Uterus (tissue), 3 donors: ENCODE measurements at regions not wholly inside any gene's neighbourhood (a gene's known extent, or its start where the extent isn't known, plus 50 kb on each side); places are given as distances from the start of the nearest gene placed in this dataset.
"Not testable (repeated sequence)": the region's sequence is repeated elsewhere in the genome, so short reads cannot be mapped to it uniquely, and the experiment has no call there.

Experiments
- DNase-seq, 2 donors: peaks; one replicate each; pipeline ENCODE4 v3.0.0-alpha.2; 2019 to 2020
- H3K27ac ChIP-seq, 2 donors: fragments of 200-600 bp; sonication (generic); 1 replicate in 1 of 2; 2 replicates in 1 of 2; pipeline ENCODE4 v1.5.1; 2016 to 2018
- H3K27me3 ChIP-seq, 2 donors: fragments of 200-600 bp; sonication (generic); one replicate each; pipeline ENCODE4 v1.5.1; 2018 to 2019; ENCODE audit warnings: control low read depth in 1 of 2
- H3K36me3 ChIP-seq, 2 donors: fragments of 200-600 bp; sonication (generic); one replicate each; pipeline ENCODE4 v1.5.1; 2019; ENCODE audit warnings: control low read depth in 1 of 2
- H3K4me1 ChIP-seq, 2 donors: fragments of 200-600 bp; sonication (generic); one replicate each; pipeline ENCODE4 v1.5.1; 2018 to 2019; ENCODE audit warnings: control low read depth in 1 of 2
- H3K4me3 ChIP-seq, 2 donors: fragments of 200-600 bp; sonication (generic); 1 replicate in 1 of 2; 2 replicates in 1 of 2; pipeline ENCODE4 v1.5.1; 2018 to 2019; ENCODE audit warnings: mild to moderate bottlenecking in 1 of 2
- H3K9me3 ChIP-seq, 2 donors: fragments of 200-600 bp; sonication (generic); one replicate each; pipeline ENCODE4 v1.5.1; 2019; ENCODE audit warnings: control low read depth in 1 of 2
- POLR2A ChIP-seq, 2 donors: fragments of 450-650 bp; IDR thresholded peaks; one replicate each; pipeline ENCODE4 v1.6.1; 2016; ENCODE audit warnings: antibody characterized with exemption in 2 of 2, mild to moderate bottlenecking in 1 of 2, moderate library complexity in 1 of 2
- intact Hi-C: fragments of 100-400 bp; cut with DNase I; formaldehyde crosslinking; loops from one replicate; pipeline ENCODE4 v1.15.1; 2023; ENCODE audit warnings: low total_unique reads
- TF ChIP-seq, protein P1 (sequence below), 4 experiments: fragments of 200-600 bp in 2 of 4; fragments of 450-650 bp in 2 of 4; sonication (generic) in 2 of 4; IDR thresholded peaks; one replicate each; pipeline ENCODE4 v1.5.1; 2016 to 2019; ENCODE audit warnings: antibody characterized with exemption in 4 of 4, mild to moderate bottlenecking in 2 of 4, moderate library complexity in 1 of 4
- donor health status: DM: yes; HTN: yes; CAD: no.

DNA sequence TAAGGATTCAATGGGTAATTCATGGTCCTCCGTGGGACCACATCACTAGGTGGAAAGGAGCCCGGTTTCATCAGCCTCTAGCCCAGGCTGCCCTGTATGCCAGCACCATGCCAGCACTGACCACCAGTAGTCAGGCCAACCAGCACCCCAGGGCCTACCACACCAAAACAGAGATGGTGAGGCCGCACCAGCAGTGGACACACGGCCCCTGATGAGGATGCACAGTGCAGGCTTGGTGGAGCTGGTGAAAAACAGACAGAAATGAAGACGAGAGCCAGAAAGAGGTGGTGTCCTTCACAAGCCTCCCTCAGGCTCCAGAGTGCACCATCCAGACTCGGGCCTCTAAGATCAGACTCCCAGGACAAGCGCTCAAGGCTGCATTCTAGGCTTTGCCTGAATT lies 128.2 kb downstream of the MED10 start:
- no peak overlapping the region for H3K4me3 ChIP-seq
- H3K36me3 ChIP-seq = no peaks in the 10 kb centered on the region
- no peak overlapping the region for H3K27ac ChIP-seq
- H3K27me3 ChIP-seq = no peaks in the 10 kb centered on the region
- no peaks in the 10 kb centered on the region for H3K4me1 ChIP-seq
- DNase-seq = no peak
- H3K9me3 ChIP-seq = no peaks in the 10 kb centered on the region
- no peak for TF ChIP-seq POLR2A (IDR thresholded peaks at IDR 0.05)
- TF ChIP-seq, protein P1, sequence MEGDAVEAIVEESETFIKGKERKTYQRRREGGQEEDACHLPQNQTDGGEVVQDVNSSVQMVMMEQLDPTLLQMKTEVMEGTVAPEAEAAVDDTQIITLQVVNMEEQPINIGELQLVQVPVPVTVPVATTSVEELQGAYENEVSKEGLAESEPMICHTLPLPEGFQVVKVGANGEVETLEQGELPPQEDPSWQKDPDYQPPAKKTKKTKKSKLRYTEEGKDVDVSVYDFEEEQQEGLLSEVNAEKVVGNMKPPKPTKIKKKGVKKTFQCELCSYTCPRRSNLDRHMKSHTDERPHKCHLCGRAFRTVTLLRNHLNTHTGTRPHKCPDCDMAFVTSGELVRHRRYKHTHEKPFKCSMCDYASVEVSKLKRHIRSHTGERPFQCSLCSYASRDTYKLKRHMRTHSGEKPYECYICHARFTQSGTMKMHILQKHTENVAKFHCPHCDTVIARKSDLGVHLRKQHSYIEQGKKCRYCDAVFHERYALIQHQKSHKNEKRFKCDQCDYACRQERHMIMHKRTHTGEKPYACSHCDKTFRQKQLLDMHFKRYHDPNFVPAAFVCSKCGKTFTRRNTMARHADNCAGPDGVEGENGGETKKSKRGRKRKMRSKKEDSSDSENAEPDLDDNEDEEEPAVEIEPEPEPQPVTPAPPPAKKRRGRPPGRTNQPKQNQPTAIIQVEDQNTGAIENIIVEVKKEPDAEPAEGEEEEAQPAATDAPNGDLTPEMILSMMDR (IDR thresholded peaks at IDR 0.05) = no peak
- intact Hi-C loops = no loop called here

DNA sequence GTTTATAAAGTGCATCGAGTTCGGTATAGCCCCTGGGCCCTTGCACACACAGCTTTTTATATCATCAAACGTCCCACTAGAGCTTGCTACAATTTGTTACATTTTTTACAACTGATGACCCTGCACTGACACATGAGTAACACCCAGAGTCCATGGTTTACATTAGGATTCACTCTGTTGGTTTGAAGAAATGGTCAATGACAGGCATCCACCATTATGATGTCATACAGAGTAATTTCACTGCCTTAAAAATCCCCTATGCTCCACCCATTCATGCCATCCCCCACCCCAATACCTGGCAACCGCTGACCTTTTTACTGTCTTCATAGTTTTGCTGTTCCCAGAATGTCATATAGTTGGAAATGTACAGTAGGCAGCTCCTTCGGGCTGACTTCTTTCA lies 130.2 kb downstream of the MED10 start:
- no peaks in the 10 kb centered on the region for H3K36me3 ChIP-seq
- no peaks in the 10 kb centered on the region for H3K27me3 ChIP-seq
- no peak for DNase-seq
- no peaks in the 10 kb centered on the region for H3K9me3 ChIP-seq
- TF ChIP-seq POLR2A (IDR thresholded peaks at IDR 0.05) = no peak
- TF ChIP-seq, protein P1 (IDR thresholded peaks at IDR 0.05) = no peak
- no peak overlapping the region for H3K4me3 ChIP-seq
- intact Hi-C loops = no loop called here
- H3K27ac ChIP-seq = no peak overlapping the region
- H3K4me1 ChIP-seq = no peaks in the 10 kb centered on the region

DNA sequence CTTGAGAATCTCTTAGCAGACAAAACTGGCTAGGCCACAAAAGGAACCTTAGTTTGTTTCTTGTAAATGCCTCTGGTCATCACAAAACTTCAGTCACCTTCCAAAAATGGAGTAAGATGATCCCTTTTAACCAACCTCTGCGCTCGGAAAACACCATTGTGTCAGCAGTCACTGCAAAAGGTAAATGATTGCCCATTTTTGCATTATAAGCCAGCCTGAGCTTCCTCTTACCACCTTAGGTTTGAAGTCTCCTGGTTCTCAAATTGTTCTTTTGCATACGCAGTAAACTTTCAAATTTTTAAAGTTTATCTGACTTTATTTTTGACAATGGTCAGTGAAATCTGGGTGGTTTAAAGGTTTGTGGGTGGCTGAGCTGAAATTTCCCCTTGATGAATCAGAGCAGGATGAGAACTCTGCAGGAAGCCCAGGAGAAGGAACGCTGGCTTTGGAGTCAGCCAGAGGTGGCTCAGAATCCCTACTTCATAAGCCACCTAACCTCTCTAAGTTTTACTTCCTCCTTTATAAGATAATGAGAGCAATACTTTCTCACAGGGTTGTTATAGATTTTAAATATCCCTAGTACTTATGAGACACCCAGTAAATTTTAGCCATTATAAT lies 131.4 kb downstream of the MED10 start:
- TF ChIP-seq, protein P1 (IDR thresholded peaks at IDR 0.05) = no peak
- no peak for TF ChIP-seq POLR2A (IDR thresholded peaks at IDR 0.05)
- H3K36me3 ChIP-seq = no peaks in the 10 kb centered on the region
- intact Hi-C loops = no loop called here
- H3K4me1 ChIP-seq = no peaks in the 10 kb centered on the region
- no peaks in the 10 kb centered on the region for H3K9me3 ChIP-seq
- no peak for DNase-seq
- no peak overlapping the region for H3K4me3 ChIP-seq
- H3K27ac ChIP-seq = no peak overlapping the region
- H3K27me3 ChIP-seq = no peaks in the 10 kb centered on the region

DNA sequence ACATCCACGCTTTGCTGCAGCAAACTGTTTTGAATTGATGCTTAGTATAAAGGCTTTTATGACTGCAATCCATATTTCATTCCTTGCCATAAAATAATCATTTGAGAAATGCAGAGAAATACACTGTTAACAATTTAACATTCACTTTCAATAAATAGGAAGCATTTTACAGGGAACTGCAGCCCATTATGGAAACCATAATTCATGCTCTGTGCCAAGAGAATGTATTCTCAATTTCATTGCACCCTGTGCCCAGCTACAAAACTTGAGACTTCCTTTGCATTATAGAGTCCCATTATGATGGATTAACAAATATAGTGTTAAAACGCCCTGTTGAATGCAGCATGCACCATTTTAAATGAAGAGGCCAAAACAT lies 134.0 kb downstream of the MED10 start:
- no peak for DNase-seq
- H3K9me3 ChIP-seq = no peaks in the 10 kb centered on the region
- H3K36me3 ChIP-seq = no peaks in the 10 kb centered on the region
- H3K4me3 ChIP-seq = no peak overlapping the region
- intact Hi-C loops = no loop called here
- no peaks in the 10 kb centered on the region for H3K4me1 ChIP-seq
- TF ChIP-seq, protein P1 (IDR thresholded peaks at IDR 0.05) = no peak
- TF ChIP-seq POLR2A (IDR thresholded peaks at IDR 0.05) = no peak
- no peak overlapping the region for H3K27ac ChIP-seq
- H3K27me3 ChIP-seq = no peaks in the 10 kb centered on the region

DNA sequence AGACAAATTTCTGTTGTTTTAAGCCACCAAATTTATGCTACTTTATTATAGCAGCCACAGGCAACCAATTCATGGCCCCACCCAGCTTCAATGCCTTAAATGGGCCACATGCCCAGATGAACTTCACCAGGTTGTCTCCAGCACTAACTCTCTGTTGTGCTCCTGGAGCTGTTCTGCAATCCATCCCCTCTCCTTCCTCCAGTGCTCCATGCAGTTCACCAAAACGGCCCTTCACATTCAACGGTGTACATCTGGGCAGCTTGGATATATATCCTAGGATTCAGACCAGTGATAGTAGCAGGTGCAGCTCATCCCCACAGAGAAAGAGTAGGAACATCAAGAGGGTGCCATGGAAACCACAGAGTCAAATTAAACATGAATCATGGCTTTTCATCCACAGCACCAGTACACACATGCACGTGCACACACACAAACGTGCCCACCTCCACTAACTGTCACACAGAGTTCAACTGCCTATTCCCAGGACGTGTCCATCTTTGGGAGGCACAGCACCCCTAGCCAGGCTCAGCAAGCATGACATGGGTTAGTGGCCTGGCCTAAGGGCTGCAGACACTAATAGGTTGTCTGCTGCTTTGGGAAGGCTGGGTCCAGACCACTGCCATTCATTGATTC lies 134.5 kb downstream of the MED10 start:
- no peaks in the 10 kb centered on the region for H3K9me3 ChIP-seq
- H3K27ac ChIP-seq = no peak overlapping the region
- no peaks in the 10 kb centered on the region for H3K27me3 ChIP-seq
- H3K36me3 ChIP-seq = no peaks in the 10 kb centered on the region
- no peak for DNase-seq
- TF ChIP-seq POLR2A (IDR thresholded peaks at IDR 0.05) = no peak
- TF ChIP-seq, protein P1 (IDR thresholded peaks at IDR 0.05) = no peak
- no peak overlapping the region for H3K4me3 ChIP-seq
- intact Hi-C loops = no loop called here
- H3K4me1 ChIP-seq = no peaks in the 10 kb centered on the region

DNA sequence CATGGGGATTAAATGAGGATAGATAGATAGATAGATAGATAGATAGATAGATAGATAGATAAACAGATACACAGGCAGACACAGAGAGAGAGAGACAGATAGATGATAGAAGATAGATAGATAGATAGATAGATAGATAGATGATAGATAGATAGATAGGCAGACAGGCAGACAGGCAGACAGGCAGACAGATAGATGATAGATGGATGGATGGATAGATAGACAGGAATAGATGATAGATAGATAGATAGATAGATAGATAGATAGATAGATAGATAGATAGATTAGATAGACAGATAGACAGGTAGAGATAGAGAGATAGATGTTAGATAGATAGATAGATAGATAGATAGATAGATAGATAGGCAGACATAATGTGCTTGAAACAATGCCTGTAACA lies 137.3 kb downstream of the MED10 start:
- H3K27ac ChIP-seq, H3K4me1 ChIP-seq, intact Hi-C loops, H3K4me3 ChIP-seq, H3K36me3 ChIP-seq, DNase-seq, H3K27me3 ChIP-seq, H3K9me3 ChIP-seq: not testable (repeated sequence)
